Stromal cell of bone marrow (primary cell): ENCODE measurements at regions not wholly inside any gene's neighbourhood (a gene's known extent, or its start where the extent isn't known, plus 50 kb on each side); places are given as distances from the start of the nearest gene placed in this dataset.

ENCODE experiments used
- DNase-seq: peaks from one replicate; pipeline ENCODE4 v3.0.0-alpha.2; 2012; ENCODE audit warnings: low read depth

DNA sequence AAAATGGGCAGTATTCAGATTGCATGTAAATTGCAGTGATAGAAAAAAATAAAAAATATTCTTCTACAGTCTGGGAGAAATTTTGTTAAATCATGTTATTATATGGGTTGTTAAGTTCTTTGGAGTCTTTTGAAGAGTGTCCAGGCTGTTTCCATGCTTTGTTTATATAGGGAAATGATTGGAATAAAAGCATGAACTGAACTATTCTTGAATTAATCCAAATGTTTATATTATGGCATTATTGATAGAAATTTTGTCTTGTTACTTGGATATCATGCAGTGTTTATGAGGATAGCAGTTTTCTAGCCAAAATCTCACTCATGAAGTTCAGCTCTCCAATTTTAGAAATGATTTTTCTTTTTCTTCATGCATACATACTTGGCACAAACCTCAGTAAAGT lies 108.2 kb upstream of the NAV3 start:
- DNase-seq: no peak

DNA sequence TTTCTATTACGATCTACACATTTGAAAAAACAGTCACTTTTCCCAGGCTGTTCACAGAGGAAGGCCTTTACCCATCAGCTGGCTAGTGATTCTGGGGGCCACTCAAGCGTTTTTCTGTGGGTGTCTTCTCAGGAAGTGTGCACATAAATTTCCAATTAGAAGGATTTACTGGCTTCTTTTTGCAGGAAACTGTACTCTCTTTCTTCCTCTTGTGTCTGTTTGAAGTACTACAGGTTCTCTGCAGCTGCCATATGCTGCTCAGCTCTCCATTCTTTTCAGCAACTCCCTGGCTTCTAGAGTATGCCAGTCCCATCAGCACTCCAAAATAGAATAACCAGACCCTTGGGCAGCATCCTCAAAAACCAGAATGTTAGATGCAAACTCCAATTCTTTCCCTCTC lies 110.4 kb upstream of the NAV3 start:
- no peak for DNase-seq

DNA sequence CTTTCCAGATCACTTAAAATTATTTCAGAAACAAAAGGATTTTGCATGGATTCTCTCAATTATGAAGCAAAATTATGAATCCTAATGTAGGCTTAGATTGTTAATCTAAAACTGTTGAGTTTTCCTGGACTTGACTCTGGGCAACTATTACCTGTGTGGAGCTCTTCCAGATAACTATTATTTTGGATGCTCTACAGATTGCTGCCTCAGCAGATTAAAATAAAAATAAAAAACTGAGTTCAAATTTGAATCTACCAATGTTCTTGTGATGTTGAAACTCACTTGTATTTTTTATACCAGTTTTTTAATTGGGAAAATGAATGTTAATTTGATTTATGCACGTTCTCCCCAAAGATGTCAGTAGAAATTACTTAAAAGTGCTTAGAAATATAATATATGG lies 120.5 kb upstream of the NAV3 start:
- DNase-seq: no peak

DNA sequence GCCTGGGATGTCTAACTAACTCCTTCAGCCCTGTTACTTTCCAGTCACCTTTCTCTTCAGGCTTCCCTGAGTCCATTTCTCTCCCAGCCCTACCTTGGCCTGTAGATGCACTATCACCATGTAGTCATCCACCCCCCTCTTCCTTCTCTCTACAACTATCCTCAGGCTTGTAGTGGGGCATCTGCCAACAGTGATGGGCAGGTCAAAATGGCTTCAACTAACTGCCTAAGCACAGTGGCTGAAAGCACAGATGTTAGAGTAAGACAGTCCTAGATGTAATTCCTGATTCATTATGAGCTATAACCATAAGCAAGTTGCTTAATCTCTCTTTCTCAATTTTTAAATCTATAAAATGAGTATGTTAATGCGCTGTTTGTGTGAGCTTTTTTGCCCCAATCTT lies 133.6 kb upstream of the NAV3 start:
- no peak for DNase-seq

DNA sequence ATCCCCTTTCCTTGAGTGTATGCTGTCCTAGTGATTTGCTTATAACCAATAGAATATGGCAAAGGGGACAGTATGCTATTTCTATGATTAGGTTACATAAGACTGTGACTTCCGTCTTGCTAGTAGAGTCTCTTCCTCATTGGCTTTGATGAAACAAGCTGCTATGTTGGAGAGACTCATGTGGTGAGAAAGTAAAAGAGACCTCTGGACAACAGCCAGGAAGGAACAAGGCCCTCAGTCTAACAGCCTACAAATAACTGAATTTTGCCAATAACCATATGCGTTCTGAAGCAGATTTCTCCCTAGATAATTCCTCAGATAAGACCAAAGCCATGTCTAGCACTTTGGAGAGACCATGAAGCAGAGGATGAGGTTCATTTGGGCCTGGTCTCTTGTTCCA lies 134.5 kb upstream of the NAV3 start:
- DNase-seq: no peak

DNA sequence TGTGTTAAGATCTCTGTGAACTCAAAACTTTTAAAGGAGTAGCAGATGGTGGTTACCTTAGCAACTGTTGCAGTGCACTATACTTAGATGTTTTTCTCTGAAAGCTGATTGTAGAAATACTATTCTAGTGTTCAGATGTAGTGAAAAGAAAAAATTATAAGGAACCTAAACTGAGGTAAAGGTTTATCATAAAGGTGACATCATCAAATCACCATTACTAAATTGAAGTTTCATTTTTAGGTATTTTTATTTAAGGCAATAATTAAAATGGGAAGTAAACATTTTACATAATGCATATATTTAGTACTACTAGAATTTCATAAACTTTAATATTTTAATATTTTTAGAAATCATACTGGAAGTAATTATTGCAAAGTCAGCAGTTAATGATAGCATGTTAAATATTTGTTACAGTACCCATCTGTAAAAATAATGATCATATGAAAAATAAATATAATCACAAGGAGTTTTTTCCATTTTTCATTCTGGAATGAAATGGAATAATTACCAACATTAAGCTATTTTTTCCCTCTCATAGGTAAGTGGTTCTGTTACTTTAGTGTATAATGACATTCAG lies 141.1 kb upstream of the NAV3 start:
- no peak for DNase-seq

DNA sequence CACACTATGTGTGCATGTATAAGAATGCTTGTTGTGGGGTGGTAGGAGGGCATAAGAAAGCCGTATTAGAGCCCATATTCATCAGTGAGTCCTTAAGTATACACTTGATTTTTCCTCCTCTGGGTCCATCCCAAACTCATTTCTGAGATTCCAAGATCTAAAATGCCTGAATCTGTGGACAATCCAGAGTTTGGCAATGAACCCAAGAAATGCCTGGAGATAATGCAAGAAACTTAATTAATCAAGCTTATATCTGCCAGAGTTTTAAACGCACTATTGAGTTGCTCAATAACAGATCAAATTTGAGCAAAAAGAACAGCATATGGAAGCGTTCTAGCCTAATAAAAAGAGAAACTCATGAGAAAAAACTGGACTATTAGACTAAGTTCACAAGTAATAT lies 143.4 kb upstream of the NAV3 start:
- DNase-seq: no peak

DNA sequence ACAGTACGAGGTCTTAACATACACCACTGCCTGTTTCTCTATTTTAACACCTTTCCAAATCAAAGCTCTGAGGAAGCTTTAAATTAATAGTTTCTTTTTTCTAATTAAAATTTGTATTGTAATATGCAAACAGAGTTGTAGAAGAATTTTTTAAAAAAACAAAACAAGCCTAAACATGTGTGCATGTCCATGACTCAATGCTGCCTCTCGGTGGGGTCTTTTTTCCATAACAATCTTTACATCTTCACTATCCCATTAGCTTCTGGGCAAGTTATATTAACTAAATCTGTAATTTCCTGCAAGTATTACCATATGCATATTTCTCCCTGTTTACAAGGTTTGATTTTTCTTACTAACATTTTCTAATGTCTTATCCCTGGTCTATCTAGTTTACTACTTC lies 143.9 kb upstream of the NAV3 start:
- no peak for DNase-seq

DNA sequence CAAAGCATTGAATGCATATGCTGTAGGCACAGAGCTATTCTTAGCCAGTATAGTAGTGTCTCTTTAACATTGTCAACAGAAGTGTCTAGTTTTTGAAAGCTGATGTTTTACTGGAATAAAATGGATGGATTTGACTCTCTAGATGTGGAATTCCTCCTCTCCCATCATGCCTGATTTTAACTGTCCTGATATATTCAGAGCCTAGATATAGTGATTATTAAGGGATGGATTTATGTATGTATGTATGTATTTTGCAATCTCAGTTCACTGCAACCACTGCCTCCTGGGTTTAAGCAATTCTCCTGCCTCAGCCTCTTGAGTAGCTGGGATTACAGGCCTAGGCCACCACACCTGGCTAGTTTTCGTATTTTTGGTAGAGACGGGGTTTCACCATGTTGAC lies 144.8 kb upstream of the NAV3 start:
- DNase-seq: no peak

DNA sequence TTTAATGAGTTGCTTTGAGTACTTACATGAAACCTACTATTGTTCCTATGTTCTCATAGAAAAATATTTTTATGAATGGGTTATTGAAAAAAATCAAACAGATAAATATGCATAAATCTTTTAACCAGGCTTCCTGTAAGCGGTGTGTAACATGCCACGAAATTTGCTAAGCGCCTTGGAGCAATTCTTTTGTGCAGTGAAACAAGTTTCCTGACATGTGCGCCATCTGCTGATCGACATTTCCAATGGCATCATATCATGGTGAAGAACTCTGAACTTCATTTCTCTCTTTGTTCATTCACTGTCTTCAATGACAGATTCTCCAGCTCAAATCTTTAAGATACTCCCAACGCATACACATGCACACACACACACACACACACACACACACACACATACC lies 145.6 kb upstream of the NAV3 start:
- DNase-seq: peak; percentile 77

DNA sequence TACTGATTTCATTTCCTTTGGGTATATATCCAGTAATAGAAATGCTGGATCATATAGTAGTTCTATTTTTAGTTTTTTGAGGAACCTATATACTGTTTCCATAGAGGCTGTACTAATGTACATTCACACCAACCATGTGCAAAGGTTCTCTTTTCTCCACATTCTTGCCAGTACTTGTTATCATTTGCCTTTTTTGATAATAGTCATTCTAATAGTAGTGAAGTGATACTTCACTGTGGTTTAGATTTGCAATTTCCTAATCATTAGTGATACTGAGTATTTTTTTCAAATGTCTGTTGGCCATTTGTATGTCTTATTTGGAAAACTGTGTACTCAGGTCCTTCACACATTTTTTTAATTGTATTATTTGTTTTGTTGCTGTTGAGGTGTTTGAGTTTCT lies 148.2 kb upstream of the NAV3 start:
- DNase-seq: no peak

DNA sequence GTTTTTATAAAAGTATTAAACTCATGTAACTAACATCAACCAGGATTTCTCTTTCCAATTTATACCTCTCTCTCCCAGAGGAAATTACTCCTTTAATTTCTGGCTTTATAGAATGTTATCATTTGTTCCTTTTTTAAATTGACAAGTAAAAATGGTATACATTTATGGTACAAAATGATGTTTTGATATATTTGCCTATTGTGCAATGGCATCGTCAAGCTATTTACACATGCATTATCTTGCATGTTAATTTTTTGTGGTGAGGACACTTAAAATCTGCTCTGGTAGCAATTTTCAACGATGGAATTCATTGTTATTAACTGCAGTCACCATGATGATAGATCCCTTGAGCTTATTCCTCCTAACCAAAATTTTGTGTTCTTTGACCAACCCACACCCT lies 149.0 kb upstream of the NAV3 start:
- DNase-seq: no peak

DNA sequence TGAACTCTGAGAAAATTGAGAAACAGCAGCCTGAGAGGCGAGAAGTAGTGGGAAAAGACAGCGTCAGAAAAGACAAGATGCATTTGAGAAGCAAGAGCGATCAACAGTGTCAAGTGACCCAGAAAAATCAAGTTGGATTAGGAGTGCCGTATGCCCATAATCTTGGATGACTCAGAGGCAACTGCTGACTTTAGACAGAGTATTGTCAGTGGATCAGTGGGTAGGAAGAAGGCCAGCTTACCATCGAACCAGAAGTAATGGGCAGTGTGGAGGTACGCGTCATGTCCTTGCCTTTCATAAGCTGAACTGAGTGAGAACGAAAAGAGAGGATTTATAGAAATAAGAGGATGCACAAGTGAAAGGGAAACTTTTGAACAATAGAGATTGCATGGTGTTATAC lies 151.0 kb upstream of the NAV3 start:
- DNase-seq: no peak

DNA sequence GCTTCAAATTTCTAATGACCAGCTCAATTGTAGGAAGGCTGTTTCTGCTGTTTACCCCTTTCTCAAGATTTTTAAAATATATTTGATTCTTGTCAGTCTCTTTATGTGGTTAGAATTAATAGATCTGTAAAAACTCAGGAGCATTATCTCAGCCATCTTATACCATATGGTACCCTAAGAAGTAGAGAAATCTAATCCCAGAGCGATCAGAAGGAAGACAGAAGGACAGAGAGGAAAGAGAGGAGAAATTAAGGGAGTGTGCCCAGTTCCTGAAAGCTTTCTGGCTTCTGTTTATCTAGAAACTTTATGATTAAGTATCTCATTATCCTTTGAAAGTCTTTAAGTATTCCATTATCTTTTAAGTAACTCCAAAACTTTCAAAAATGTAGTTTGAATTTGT lies 152.1 kb upstream of the NAV3 start:
- no peak for DNase-seq

DNA sequence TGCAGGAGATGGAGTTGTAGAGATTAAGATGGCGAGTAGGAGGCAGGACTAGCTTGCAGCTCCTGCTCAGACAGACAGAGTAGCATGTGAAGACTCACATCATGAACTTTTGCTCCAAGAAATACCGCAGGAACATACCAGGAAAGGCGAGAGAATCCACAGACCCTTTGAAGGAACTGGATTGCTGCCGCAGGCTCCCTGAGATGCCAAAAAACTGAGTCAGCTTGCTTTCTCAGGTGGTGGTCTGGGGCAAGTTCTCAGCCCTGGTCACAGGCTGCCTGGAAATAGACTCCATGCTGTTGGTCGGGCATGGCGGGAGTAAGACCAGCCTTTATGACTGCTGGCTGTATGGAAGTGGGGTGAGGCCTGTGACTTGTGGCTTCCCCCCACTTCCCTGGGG lies 163.6 kb upstream of the NAV3 start:
- no peak for DNase-seq

DNA sequence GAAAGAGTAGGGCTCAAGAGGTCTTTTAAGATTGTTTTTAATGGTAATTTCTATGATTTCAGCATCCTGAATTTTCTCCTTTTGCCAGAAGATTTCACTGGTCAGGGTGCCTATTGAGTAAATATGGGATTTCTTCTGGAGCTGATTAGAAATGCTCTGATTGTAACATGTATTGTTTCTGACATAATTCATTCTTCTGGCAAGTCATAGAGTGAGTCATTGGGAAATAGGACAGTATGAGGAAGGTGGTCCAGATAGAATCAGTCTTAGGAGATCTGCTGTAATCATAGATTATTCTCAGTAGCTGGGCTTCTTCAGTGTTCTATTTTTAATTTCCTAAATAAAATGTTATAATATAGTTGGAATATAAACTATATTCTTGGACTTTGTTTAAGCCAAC lies 182.0 kb upstream of the NAV3 start:
- DNase-seq: no peak

DNA sequence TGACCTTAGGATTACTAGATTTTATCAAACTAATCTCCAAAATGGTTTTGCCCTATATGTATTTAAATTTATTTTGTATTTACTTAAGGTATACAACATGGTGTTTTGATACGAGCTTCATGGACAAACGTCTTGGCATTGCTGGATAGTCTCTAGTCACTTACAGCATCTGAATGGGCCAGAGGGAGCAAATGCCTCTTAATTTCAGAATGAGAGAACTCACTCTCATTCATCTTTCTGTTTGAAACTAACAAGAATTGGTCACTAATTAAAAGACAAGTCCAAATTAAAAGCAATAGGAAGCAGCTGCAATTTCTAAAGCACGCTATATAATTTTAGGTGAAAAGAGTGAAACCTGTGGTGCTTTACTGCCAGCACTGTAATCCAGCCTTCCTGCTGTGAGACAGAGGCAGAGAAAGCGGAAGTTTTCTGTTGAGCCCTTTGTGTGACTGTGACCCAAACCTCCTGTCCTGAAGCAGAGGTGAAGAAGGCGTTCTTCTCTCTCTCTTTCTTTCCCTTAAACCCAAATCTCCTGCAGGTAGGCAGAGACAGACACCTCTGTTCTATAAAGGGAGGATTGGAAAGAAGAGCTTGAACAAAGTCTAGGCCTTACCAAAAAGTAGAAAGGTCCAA lies 184.6 kb upstream of the NAV3 start:
- no peak for DNase-seq

DNA sequence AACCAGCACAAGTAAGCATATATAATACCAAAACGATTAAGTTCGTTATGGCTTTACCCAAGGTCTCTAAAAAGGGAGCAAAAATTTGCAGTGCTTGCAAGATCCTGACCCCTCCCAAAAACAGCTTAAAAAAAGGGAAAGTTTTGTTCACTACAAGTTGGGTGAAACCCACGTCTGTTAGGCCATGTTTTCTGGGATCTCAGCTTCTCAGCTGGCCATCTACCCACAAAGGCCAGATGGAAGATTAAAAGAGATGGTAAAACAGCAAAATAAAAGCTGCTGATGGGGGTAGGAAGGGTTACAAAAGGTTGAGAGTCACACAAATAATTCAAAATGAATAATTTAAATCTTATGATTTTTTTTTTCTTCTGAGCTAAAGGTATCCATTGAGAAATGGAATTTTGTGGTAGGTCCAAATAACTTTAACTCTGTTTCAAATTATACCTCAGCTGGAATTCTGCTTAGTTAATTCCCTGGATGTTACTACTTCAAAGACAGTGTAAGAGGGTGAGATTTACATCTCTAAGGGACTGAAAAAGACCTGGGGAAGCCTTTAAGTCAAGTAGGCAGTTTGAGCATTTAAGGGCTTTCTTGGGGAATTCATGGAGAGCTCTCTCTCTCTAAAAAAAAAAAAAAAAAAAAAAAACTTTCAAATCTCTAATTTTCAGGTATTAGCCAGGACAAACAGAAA lies 185.6 kb upstream of the NAV3 start:
- no peak for DNase-seq

DNA sequence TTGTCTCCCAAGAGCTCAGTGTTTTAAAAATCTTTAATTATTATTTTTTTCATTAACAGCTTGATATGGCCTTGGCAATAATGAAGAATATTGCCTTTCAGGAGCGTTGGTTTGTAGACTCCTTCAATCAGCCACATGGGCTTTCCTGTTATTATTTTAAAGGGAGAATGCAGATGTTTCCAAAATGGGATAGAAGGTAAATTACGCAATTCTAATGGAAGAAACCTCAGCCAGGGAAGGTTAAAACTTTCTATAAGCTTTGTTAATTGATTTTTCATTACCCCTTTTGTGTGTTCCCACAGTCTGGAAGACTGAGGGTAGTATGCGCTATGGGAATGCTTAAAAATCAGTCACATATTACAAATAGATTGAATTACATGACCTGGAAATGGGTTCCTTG lies 188.4 kb upstream of the NAV3 start:
- no peak for DNase-seq

DNA sequence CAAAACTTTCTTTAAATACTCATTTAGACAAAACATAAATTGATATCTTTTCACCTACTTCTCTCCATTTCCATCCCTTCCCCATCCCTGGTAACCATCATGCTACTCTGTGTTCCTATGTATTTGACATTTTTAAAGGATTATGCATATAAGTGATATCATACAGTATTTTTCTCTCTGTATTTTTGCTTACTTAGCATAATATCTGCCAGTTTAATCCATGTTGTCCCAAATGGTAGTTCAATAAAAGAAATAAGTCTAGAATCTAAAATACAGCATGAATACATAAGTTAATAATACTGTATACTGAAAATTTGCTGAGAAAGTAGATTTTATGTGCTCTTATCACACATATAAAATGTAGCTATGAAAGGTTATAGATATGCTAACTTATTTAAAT lies 190.3 kb upstream of the NAV3 start:
- no peak for DNase-seq

DNA sequence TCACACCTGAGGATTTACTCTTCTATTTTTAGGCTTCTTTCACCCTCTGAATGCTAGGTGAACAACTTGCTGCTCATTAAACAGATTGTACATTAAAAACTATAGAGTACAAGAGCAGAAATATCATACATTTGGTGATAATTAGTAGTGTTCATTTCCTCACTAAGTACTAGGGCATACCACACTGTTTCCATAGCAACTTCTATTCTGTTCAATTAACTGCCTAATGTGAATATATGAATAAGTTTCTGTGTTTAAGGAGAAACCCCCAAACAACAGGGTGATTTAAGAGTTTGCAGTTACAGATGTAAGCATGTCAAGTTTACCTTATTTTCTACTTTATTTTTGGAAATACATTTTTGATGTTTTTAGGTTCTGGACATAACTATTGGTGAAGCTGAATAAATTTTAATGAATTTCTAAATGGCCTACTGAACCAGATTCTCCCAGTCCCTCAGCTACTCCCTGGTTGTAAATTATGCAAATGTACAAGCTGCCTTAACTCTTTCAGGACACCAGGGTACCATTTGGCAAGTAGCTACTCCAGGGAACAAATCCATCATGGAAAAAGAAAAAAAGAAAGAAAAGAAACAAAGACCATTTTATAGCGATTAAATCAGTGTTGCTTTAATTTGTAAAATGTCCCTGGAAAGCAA lies 199.8 kb upstream of the NAV3 start:
- DNase-seq: no peak

DNA sequence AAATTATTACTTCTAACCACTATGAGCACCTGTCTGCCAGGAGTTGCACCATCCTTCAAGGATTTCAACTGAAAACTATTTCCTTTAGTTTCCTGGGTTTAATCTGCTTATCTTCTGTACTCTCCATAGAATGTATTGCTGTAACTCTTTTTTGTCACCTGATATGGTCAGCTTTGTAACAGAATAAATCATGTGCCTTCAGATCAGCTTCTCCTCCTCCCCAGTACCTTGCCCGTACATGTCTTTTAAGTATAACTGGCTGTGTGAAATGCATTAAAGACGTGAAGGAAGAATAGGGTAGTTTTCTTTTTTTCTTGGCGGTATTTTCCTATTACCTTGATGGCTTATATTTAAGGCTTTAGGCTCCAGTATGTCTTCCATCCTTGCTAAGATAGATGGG lies 200.3 kb upstream of the NAV3 start:
- no peak for DNase-seq

DNA sequence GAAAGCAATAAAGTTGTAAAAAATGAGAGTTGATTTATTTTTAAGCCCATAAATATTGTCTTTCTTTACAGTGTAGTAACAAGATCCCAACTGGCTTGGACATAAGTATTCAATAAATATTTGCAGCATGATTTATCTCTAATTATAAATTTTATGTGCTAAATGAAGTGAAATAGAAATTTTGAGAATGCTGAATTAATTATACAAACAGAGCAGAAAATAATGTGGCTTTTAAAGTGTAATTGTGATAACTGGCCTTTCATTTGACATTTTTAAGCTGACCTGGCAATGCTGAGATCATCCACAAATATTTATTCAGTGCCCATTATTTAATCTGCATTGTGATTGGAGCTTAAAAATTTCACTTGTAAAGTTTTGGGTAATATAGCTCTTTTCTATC lies 201.6 kb upstream of the NAV3 start:
- no peak for DNase-seq

DNA sequence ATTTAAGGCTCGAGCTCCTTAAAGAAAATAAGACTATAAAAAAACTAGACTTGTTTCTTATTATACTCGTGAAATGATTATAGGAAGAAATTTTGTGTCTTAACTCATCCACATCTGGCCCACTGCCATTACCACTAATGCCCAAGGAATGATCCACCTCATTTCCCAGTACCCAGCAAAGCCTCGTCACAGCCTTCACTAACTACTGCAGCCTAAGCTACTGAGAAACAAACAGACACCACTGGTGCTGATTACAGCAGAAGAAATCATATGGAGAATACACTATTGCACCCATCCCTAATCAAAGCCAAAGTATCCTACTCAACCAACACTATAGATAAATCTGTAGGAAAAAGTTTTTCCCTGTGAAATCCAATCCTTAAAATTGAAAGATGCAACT lies 205.3 kb upstream of the NAV3 start:
- peak; percentile 93 for DNase-seq
